Heart right ventricle (tissue), 16 donors: ENCODE measurements at regions not wholly inside any gene's neighbourhood (a gene's known extent, or its start where the extent isn't known, plus 50 kb on each side); places are given as distances from the start of the nearest gene placed in this dataset.

Experiments used
- ATAC-seq, 8 donors: fragments of 200-7000 bp; cut with Tn5 transposase; one replicate each; pipeline ENCODE4 v1.9.1; 2020; ENCODE audit warnings: mild to moderate bottlenecking in 8 of 8, moderate library complexity in 8 of 8, moderate number of reproducible peaks in 1 of 8
- DNase-seq, 2 donors: peaks; one replicate each; pipeline ENCODE4 v3.0.0-alpha.2; 2020
- H3K27ac ChIP-seq, 10 donors: fragments of 200-600 bp; sonication (generic) in 2 of 10; one replicate each; pipeline versions ENCODE4 v1.5.0 to v1.8.0; 2020 to 2022; ENCODE audit warnings: mild to moderate bottlenecking in 3 of 10
- H3K27me3 ChIP-seq, 7 donors: fragments of 200-600 bp; one replicate each; pipeline ENCODE4 v1.8.0; 2021 to 2022; ENCODE audit warnings: mild to moderate bottlenecking in 2 of 7
- H3K36me3 ChIP-seq, 9 donors: fragments of 200-600 bp; sonication (generic) in 1 of 9; one replicate each; pipeline versions ENCODE4 v1.5.0 to v1.8.0; 2020 to 2022; ENCODE audit warnings: mild to moderate bottlenecking in 2 of 9
- H3K4me1 ChIP-seq, 9 donors: fragments of 200-600 bp; sonication (generic) in 1 of 9; one replicate each; pipeline versions ENCODE4 v1.5.0 to v1.8.0; 2020 to 2022; ENCODE audit warnings: mild to moderate bottlenecking in 4 of 9
- H3K4me3 ChIP-seq, 10 donors: fragments of 200-600 bp; sonication (generic) in 2 of 10; one replicate each; pipeline versions ENCODE4 v1.5.0 to v1.8.0; 2020 to 2022; ENCODE audit warnings: mild to moderate bottlenecking in 7 of 10, moderate library complexity in 2 of 10
- H3K9me3 ChIP-seq, 11 donors: fragments of 200-600 bp in 10 of 11; sonication (generic) in 2 of 11; one replicate each; pipeline versions ENCODE4 v1.5.0 to v1.8.0; 2013 to 2022; ENCODE audit warnings: mild to moderate bottlenecking in 2 of 11, control low read depth in 1 of 11, moderate library complexity in 1 of 11
- WGBS, 2 donors: extraction: QIAGEN DNeasy Blood & Tissue Kit; methylation state at CpG; one replicate each; pipeline ENCODE4 v1.1.7; 2013; ENCODE audit warnings: inconsistent platforms in 1 of 2; 5-methylcytosine and 5-hydroxymethylcytosine counted together
- intact Hi-C, 10 donors: fragments of 100-400 bp; cut with DNase I; formaldehyde crosslinking; loops; one replicate each; pipeline versions ENCODE4 v1.11.1 to v1.14.2; 2022
- TF ChIP-seq, protein P1 (sequence below), 9 donors: fragments of 200-600 bp; sonication (generic) in 2 of 9; IDR thresholded peaks; one replicate each; pipeline versions ENCODE4 v1.5.0 to v1.8.0; 2021 to 2022; ENCODE audit warnings: antibody characterized with exemption in 9 of 9, mild to moderate bottlenecking in 5 of 9, moderate library complexity in 1 of 9
- donor health status: Arrhythmogenic right ventricular cardiomyopathy.
- donor health status: ischemic (EF 13 %, LVEDD 7.1; RV severe dilation, severe dysfunction).
- donor health status: healthy with polysubstance abuse.
- donor health status: DM: no; HTN: yes; CAD: no.
- donor health status: DM: no; HTN: no; CAD: no.
- donor health status: ischemic (EF 25% LVEDD 6.9; RV normal size, moderate dysfunction).
- donor health status: ischemic (EF 25% LVEDD 5.7; RV mildly dilated, moderate dysfunction).
- donor health status: healthy.
- donor health status: DM: yes; HTN: yes; CAD: no.
- donor health status: Ischemic cardiomyopathy.
- donor health status: ischemic (EF 35%, LVEDD 5.7; RV mildly dilated, moderate dysfunction).
- donor health status: nonischemic (EF 11% LVEDD 7.7; RV severe dilation, severe dysfunction).
- donor health status: DM: yes; HTN: yes; CAD: no.
- donor health status: PGD.
- donor health status: ischemic (EF 29% LVEDD 5.4; RV normal size, mild dysfunction).
- donor health status: nonischemic (EF 23%, LVEDD 6.1; RV moderate dilation, normal function).

GRCh38 chr6:165031502-165031901 is 277.9 kb downstream of the C6orf118 start:
- TF ChIP-seq, protein P1, sequence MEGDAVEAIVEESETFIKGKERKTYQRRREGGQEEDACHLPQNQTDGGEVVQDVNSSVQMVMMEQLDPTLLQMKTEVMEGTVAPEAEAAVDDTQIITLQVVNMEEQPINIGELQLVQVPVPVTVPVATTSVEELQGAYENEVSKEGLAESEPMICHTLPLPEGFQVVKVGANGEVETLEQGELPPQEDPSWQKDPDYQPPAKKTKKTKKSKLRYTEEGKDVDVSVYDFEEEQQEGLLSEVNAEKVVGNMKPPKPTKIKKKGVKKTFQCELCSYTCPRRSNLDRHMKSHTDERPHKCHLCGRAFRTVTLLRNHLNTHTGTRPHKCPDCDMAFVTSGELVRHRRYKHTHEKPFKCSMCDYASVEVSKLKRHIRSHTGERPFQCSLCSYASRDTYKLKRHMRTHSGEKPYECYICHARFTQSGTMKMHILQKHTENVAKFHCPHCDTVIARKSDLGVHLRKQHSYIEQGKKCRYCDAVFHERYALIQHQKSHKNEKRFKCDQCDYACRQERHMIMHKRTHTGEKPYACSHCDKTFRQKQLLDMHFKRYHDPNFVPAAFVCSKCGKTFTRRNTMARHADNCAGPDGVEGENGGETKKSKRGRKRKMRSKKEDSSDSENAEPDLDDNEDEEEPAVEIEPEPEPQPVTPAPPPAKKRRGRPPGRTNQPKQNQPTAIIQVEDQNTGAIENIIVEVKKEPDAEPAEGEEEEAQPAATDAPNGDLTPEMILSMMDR (IDR thresholded peaks at IDR 0.05), result no peak
- intact Hi-C loops, result no loop called here

DNA sequence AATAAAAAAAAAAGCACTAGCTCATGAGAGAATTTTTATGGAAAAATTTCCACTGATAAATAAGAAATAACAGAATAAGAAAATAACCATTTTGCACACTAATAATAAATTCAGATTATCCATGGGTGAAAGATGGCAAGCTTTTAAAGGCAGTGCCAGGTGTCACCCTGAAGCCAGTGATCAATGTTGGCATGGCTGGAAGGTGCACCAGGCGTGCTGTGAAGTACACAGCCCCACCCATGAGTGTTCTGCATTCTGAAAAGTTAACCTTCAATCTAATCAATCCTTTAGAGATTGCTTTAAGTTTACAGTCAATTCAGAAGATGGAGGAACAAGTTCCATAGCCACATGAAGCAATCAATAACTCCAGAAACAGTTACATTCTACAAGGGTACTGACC is 284.4 kb downstream of the C6orf118 start:
- H3K9me3 ChIP-seq, result no peaks in the 10 kb centered on the region
- H3K4me3 ChIP-seq, result no peak overlapping the region
- no peaks in the 10 kb centered on the region for H3K4me1 ChIP-seq
- no peak for ATAC-seq
- peaks cover 0 to 3% (median 0%) of the 10 kb centered on the region in 7 donors for H3K27me3 ChIP-seq
- TF ChIP-seq, protein P1 (IDR thresholded peaks at IDR 0.05), result no peak
- intact Hi-C loops, result no loop called here
- 65 to 67% methylated on average over 1 of the region's 1 CpG for WGBS, 2 donors
- H3K27ac ChIP-seq, result no peak overlapping the region
- DNase-seq, result no peak
- H3K36me3 ChIP-seq, result no peaks in the 10 kb centered on the region

More at GRCh38 chr6:165031502-165031901, 277.9 kb downstream of the C6orf118 start:
- H3K36me3 ChIP-seq, result no peaks in the 10 kb centered on the region
- ATAC-seq (no peak), DNase-seq (no peak)
- no peaks in the 10 kb centered on the region for H3K4me1 ChIP-seq
- H3K27ac ChIP-seq, result no peak overlapping the region
- H3K4me3 ChIP-seq, result no peak overlapping the region
- H3K27me3 ChIP-seq, result no peaks in the 10 kb centered on the region
- H3K9me3 ChIP-seq, result peaks cover 0 to 9% (median 0%) of the 10 kb centered on the region in 11 donors
- WGBS, 2 donors, result 76 to 84% methylated on average over 7 of the region's 7 CpGs

DNA sequence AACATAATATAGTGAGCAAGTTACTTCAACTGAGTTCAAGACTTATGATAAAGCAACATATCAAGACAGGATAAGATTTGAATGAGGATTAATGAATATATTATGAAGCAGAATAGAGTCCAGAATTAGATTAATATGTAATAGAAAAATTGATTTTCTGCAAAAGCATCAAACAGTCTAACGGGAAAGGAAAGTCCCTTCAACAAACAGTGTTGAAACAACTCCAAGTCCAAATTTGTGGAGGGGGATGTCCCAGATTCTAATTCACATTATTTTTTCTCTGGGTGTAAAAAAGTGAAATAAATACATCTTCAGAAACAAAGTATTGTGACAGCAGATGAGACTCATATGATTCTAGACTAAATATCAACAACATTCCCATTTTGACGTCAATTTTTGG is 289.7 kb downstream of the C6orf118 start:
- H3K36me3 ChIP-seq, result no peaks in the 10 kb centered on the region
- H3K4me1 ChIP-seq, result no peaks in the 10 kb centered on the region

GRCh38 chr6:165015676-165016075 is 293.7 kb downstream of the C6orf118 start:
- Histone ChIP-seq H3K27ac (no peak overlapping the region), H3K4me1 (no peaks in the 10 kb centered on the region), H3K9me3 (peaks cover 0 to 9% (median 0%) of the 10 kb centered on the region in 11 donors), H3K4me3 (no peak overlapping the region), H3K27me3 (peaks cover 0 to 2% (median 0%) of the 10 kb centered on the region in 7 donors), H3K36me3 (no peaks in the 10 kb centered on the region)
- intact Hi-C loops, result no loop called here
- TF ChIP-seq, protein P1 (IDR thresholded peaks at IDR 0.05), result no peak
- no peak for ATAC-seq
- DNase-seq, result no peak

More for the DNA sequence above, 289.7 kb downstream of the C6orf118 start:
- no peak overlapping the region for H3K4me3 ChIP-seq
- WGBS, 2 donors, result 76 to 81% methylated on average over 2 of the region's 2 CpGs
- intact Hi-C loops, result no loop called here
- peaks cover 0 to 3% (median 0%) of the 10 kb centered on the region in 7 donors for H3K27me3 ChIP-seq
- H3K27ac ChIP-seq, result no peak overlapping the region
- peaks cover 0 to 9% (median 0%) of the 10 kb centered on the region in 11 donors for H3K9me3 ChIP-seq
- TF ChIP-seq, protein P1 (IDR thresholded peaks at IDR 0.05), result no peak
- DNase-seq (no peak), ATAC-seq (no peak)
